ENCODE measurements at regions not wholly inside any gene's neighbourhood (a gene's known extent, or its start where the extent isn't known, plus 50 kb on each side); places are given as distances from the start of the nearest gene placed in this dataset.

DNA sequence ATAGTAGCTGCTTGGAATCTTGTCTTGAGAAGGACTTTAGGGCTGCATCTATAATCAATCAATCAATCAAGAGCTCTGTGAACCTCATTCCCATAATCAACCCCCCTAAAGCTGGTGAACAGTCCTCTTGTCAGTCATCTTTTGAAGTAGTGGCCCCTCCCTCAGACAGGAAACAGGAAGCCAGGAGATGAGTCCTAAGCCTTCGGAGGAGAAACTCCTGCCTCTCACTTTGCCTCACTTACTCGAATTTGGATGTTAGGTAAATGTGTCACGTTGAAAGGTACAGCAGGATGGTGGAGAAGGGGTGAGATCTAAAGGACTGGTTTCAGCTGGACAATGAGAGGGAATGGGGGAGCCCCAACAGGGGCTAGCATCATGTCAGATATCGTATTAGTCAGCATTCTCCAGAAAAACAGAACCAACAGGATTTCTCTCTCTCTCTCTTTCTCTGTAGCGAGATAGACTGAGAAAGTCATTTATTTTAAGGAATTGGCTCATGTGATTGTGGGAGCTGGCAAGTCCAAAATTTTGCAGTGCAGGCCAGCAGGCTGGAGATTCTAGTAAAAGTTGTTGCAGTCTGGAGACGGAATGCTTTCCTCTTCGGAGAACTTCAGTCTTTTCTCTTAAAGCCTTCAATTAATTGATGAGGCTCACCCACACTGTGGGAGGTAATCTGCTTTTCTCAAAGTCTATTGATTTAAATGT is 144.4 kb upstream of the PWP1 start (continued):
- no peak for TF ChIP-seq CTCF (conservative IDR thresholded peaks at IDR 0.05; ENCODE audit: low read depth in 2 of 2)

DNA sequence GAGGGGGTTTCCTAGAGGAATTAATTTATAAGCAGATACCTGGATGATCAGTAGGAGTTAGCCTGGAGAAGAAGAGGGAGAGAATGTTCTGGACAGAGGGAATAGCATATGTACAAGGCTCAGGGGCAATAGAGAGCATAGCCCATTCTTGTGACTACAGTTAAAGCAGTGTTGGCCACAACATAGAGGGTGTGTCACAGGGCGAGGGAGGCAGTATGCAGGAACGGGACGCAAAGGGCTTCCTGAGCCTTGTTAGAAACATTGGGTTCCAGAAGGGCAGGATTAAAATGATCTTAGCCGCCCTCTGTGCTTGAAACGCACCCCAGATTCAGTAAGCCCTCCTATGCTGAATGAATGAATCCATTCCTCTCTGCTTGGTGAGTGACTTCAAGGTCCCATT is 142.2 kb upstream of the PWP1 start:
- H3K9me2 ChIP-seq (ENCODE audit: insufficient read depth), result no peaks in the 10 kb centered on the region
- DNase-seq (ENCODE audit: low spot score) (no peak), ATAC-seq (no peak)
- H4K20me1 ChIP-seq (replicated peaks; ENCODE audit: insufficient read depth), result no peaks in the 10 kb centered on the region
- H3K4me1 ChIP-seq (ENCODE audit: insufficient read depth), result no peaks in the 10 kb centered on the region
- no peaks in the 10 kb centered on the region for H3K36me3 ChIP-seq (ENCODE audit: insufficient read depth)
- H3K4me3 ChIP-seq, result no peak overlapping the region
- H3K27me3 Mint-ChIP-seq (ENCODE audit: insufficient read depth, low read depth, poor library complexity), result no peaks in the 10 kb centered on the region
- H3K36me3 Mint-ChIP-seq (ENCODE audit: low read depth), result no peaks in the 10 kb centered on the region
- H3K4me1 Mint-ChIP-seq, result no peaks in the 10 kb centered on the region; the same call in 2 of the 3 replicates
- no peaks in the 10 kb centered on the region for H3K79me2 ChIP-seq (replicated peaks; ENCODE audit: insufficient read depth)
- H3K27me3 ChIP-seq (ENCODE audit: insufficient read depth), result no peaks in the 10 kb centered on the region
- no peak for TF ChIP-seq EZH2phosphoT487 (IDR thresholded peaks at IDR 0.05; ENCODE audit: unreplicated experiment)
- no peak for TF ChIP-seq STAT1 (IDR thresholded peaks at IDR 0.05; ENCODE audit: unreplicated experiment)
- no peak for TF ChIP-seq JUNB (IDR thresholded peaks at IDR 0.05; ENCODE audit: unreplicated experiment)
- no peak overlapping the region for H3K27ac ChIP-seq (ENCODE audit: low read depth)
- no peak overlapping the region for H3K4me3 Mint-ChIP-seq
- no peaks in the 10 kb centered on the region for H3F3A ChIP-seq (replicated peaks; ENCODE audit: low read depth)
- H3K27ac Mint-ChIP-seq, result no peak overlapping the region
- H3K4me2 ChIP-seq, result no peak overlapping the region
- H2AFZ ChIP-seq, result no peak overlapping the region
- H3K9me3 Mint-ChIP-seq, result no peaks in the 10 kb centered on the region

- Histone ChIP-seq H3K36me3 (ENCODE audit: insufficient read depth) (no peaks in the 10 kb centered on the region), H3K9me2 (ENCODE audit: insufficient read depth) (no peaks in the 10 kb centered on the region), H3F3A (replicated peaks; ENCODE audit: low read depth) (no peaks in the 10 kb centered on the region), H2AFZ (no peak overlapping the region), H3K27me3 (ENCODE audit: insufficient read depth) (no peaks in the 10 kb centered on the region), H3K4me1 (ENCODE audit: insufficient read depth) (no peaks in the 10 kb centered on the region), H3K4me2 (no peak overlapping the region), H3K27ac (ENCODE audit: low read depth) (no peak overlapping the region), H4K20me1 (replicated peaks; ENCODE audit: insufficient read depth) (no peaks in the 10 kb centered on the region), H3K79me2 (replicated peaks; ENCODE audit: insufficient read depth) (no peaks in the 10 kb centered on the region), H3K4me3 (no peak overlapping the region)
- H3K4me1 Mint-ChIP-seq, result no peaks in the 10 kb centered on the region; the same call in 2 of the 3 replicates
- no peak overlapping the region for H3K4me3 Mint-ChIP-seq
- H3K9me3 Mint-ChIP-seq, result no peaks in the 10 kb centered on the region
- H3K27me3 Mint-ChIP-seq (ENCODE audit: insufficient read depth, low read depth, poor library complexity), result no peaks in the 10 kb centered on the region
- ATAC-seq, result peak; percentile 37; the same call in 2 of the 3 replicates
- no peak overlapping the region for H3K27ac Mint-ChIP-seq
- DNase-seq (ENCODE audit: low spot score), result no peak
- H3K36me3 Mint-ChIP-seq (ENCODE audit: low read depth), result no peaks in the 10 kb centered on the region
- TF ChIP-seq ZNF331 (CRISPR knock-in tag; IDR thresholded peaks at IDR 0.05; ENCODE audit: low read depth) (no peak), JUNB (IDR thresholded peaks at IDR 0.05; ENCODE audit: unreplicated experiment) (no peak), CTCF (conservative IDR thresholded peaks at IDR 0.05; ENCODE audit: low read depth in 2 of 2) (peak; percentile 28 to 39), EZH2phosphoT487 (IDR thresholded peaks at IDR 0.05; ENCODE audit: unreplicated experiment) (no peak), ZNF114 (CRISPR knock-in tag; IDR thresholded peaks at IDR 0.05) (no peak), EZH2 (IDR thresholded peaks at IDR 0.05; ENCODE audit: low read depth, unreplicated experiment) (no peak)
- TF ChIP-seq, protein P1, sequence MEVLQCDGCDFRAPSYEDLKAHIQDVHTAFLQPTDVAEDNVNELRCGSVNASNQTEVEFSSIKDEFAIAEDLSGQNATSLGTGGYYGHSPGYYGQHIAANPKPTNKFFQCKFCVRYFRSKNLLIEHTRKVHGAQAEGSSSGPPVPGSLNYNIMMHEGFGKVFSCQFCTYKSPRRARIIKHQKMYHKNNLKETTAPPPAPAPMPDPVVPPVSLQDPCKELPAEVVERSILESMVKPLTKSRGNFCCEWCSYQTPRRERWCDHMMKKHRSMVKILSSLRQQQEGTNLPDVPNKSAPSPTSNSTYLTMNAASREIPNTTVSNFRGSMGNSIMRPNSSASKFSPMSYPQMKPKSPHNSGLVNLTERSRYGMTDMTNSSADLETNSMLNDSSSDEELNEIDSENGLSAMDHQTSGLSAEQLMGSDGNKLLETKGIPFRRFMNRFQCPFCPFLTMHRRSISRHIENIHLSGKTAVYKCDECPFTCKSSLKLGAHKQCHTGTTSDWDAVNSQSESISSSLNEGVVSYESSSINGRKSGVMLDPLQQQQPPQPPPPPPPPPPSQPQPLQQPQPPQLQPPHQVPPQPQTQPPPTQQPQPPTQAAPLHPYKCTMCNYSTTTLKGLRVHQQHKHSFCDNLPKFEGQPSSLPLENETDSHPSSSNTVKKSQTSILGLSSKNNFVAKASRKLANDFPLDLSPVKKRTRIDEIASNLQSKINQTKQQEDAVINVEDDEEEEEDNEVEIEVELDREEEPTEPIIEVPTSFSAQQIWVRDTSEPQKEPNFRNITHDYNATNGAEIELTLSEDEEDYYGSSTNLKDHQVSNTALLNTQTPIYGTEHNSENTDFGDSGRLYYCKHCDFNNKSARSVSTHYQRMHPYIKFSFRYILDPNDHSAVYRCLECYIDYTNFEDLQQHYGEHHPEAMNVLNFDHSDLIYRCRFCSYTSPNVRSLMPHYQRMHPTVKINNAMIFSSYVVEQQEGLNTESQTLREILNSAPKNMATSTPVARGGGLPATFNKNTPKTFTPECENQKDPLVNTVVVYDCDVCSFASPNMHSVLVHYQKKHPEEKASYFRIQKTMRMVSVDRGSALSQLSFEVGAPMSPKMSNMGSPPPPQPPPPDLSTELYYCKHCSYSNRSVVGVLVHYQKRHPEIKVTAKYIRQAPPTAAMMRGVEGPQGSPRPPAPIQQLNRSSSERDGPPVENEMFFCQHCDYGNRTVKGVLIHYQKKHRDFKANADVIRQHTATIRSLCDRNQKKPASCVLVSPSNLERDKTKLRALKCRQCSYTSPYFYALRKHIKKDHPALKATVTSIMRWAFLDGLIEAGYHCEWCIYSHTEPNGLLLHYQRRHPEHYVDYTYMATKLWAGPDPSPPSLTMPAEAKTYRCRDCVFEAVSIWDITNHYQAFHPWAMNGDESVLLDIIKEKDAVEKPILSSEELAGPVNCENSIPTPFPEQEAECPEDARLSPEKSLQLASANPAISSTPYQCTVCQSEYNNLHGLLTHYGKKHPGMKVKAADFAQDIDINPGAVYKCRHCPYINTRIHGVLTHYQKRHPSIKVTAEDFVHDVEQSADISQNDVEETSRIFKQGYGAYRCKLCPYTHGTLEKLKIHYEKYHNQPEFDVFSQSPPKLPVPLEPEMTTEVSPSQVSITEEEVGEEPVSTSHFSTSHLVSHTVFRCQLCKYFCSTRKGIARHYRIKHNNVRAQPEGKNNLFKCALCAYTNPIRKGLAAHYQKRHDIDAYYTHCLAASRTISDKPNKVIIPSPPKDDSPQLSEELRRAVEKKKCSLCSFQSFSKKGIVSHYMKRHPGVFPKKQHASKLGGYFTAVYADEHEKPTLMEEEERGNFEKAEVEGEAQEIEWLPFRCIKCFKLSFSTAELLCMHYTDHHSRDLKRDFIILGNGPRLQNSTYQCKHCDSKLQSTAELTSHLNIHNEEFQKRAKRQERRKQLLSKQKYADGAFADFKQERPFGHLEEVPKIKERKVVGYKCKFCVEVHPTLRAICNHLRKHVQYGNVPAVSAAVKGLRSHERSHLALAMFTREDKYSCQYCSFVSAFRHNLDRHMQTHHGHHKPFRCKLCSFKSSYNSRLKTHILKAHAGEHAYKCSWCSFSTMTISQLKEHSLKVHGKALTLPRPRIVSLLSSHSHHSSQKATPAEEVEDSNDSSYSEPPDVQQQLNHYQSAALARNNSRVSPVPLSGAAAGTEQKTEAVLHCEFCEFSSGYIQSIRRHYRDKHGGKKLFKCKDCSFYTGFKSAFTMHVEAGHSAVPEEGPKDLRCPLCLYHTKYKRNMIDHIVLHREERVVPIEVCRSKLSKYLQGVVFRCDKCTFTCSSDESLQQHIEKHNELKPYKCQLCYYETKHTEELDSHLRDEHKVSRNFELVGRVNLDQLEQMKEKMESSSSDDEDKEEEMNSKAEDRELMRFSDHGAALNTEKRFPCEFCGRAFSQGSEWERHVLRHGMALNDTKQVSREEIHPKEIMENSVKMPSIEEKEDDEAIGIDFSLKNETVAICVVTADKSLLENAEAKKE (CRISPR knock-in tag; IDR thresholded peaks at IDR 0.05), result no peak
These were observed 141.8 kb upstream of the PWP1 start for GRCh38 chr12:107543841-107544240.

Data from GM23338 (cell line).